Kidney (tissue), 13 donors: ENCODE measurements at regions not wholly inside any gene's neighbourhood (a gene's known extent, or its start where the extent isn't known, plus 50 kb on each side); places are given as distances from the start of the nearest gene placed in this dataset.

Experiments
- DNase-seq, 5 donors: peaks; one replicate each; pipeline ENCODE4 v3.0.0-alpha.2; 2013 to 2020
- FAIRE-seq: peaks from 2 replicates; lab custom pipeline; 2012; peaks lifted over from hg19 to GRCh38; lab: Jason Lieb, UNC
- H3K27ac ChIP-seq, 2 donors: one replicate each; pipeline ENCODE4 v1.7.0; 2013; ENCODE audit warnings: low read depth in 2 of 2, low read length in 2 of 2, inconsistent platforms in 1 of 2
- H3K27me3 ChIP-seq: one replicate; pipeline ENCODE4 v1.7.1; 2013; ENCODE audit warnings: low read length, inconsistent platforms; ENCODE audit not compliant: control insufficient read depth, insufficient read depth
- H3K36me3 ChIP-seq, 3 donors: one replicate each; pipeline versions ENCODE4 v1.7.0 to v1.7.1; 2013; ENCODE audit warnings: low read length in 3 of 3, control low read depth in 1 of 3, inconsistent platforms in 1 of 3; ENCODE audit not compliant: insufficient read depth in 3 of 3, control insufficient read depth in 2 of 3
- H3K4me1 ChIP-seq, 3 donors: one replicate each; pipeline versions ENCODE4 v1.7.0 to v1.7.1; 2013; ENCODE audit warnings: low read length in 3 of 3, inconsistent platforms in 1 of 3, low read depth in 1 of 3; ENCODE audit not compliant: control insufficient read depth in 2 of 3, insufficient read depth in 2 of 3
- H3K4me3 ChIP-seq, 3 donors: one replicate each; pipeline versions ENCODE4 v1.7.0 to v1.8.1; 2013; ENCODE audit warnings: low read length in 3 of 3, control low read depth in 1 of 3, inconsistent platforms in 1 of 3
- H3K9ac ChIP-seq, 3 donors: one replicate each; pipeline versions ENCODE4 v1.7.0 to v1.7.1; 2013; ENCODE audit warnings: low read length in 3 of 3, control low read depth in 1 of 3, inconsistent platforms in 1 of 3
- H3K9me3 ChIP-seq, 3 donors: one replicate each; pipeline versions ENCODE4 v1.7.0 to v1.7.1; 2013; ENCODE audit warnings: low read length in 3 of 3, control low read depth in 1 of 3, inconsistent platforms in 1 of 3; ENCODE audit not compliant: control insufficient read depth in 2 of 3, insufficient read depth in 1 of 3
- intact Hi-C: fragments of 100-400 bp; cut with DNase I; formaldehyde crosslinking; loops from one replicate; pipeline ENCODE4 v1.11.1; 2022
- TF ChIP-seq, protein P1 (sequence below): IDR thresholded peaks from 3 replicates; pipeline ENCODE4 v1.5.1; 2012; ENCODE audit warnings: mild to moderate bottlenecking, moderate library complexity, borderline replicate concordance; ENCODE audit not compliant: insufficient read depth; ENCODE audit errors: extremely low read depth
- donor health status: control.
- donor health status: control.
- donor health status: control.
- donor health status: control.
- donor health status: control.
- donor health status: DM: yes; HTN: yes; CAD: no.
- donor health status: Normal renal cell carcinoma (clear cell type).

DNA sequence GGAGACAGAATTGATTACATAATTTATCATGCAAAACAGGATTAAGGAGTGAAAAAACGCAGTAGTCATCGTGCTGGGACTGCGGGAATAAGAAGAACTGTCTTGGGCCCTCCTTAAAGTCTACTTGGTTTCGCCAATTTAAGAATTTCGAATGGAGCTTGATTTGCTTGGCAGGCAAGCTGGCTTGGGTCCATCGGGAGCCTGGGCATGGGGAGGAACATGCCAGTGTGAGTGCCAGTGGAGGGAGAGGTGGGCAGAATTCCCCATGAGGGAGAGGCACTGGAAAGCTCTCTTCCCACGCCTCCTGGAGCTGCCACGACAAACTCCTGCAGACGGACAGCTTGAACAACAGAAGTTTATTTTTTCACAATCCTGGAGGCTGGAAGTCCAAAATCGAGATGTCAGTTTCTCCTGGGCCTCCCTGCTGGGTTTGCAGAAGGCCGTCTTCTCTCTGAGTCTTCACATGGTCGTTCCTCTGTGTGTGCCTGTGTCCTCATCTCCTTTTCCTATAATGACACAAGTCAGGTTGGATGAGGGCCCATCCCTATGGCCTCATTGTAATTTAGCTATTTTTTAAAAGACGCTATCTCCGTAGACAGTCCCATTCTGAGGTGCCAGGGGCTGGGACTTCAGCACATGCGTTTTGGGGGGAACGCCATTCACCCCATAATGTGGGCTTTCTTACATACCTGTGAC lies 528.7 kb upstream of the DPP6 start:
- Histone ChIP-seq H3K27ac (no peak overlapping the region), H3K9ac (no peak overlapping the region), H3K9me3 (no peaks in the 10 kb centered on the region), H3K4me3 (no peak overlapping the region), H3K4me1 (no peaks in the 10 kb centered on the region), H3K27me3 (no peaks in the 10 kb centered on the region), H3K36me3 (no peaks in the 10 kb centered on the region)
- intact Hi-C loops: no loop called here
- no peak for DNase-seq
- no peak for FAIRE-seq
- TF ChIP-seq, protein P1, sequence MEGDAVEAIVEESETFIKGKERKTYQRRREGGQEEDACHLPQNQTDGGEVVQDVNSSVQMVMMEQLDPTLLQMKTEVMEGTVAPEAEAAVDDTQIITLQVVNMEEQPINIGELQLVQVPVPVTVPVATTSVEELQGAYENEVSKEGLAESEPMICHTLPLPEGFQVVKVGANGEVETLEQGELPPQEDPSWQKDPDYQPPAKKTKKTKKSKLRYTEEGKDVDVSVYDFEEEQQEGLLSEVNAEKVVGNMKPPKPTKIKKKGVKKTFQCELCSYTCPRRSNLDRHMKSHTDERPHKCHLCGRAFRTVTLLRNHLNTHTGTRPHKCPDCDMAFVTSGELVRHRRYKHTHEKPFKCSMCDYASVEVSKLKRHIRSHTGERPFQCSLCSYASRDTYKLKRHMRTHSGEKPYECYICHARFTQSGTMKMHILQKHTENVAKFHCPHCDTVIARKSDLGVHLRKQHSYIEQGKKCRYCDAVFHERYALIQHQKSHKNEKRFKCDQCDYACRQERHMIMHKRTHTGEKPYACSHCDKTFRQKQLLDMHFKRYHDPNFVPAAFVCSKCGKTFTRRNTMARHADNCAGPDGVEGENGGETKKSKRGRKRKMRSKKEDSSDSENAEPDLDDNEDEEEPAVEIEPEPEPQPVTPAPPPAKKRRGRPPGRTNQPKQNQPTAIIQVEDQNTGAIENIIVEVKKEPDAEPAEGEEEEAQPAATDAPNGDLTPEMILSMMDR: no peak

DNA sequence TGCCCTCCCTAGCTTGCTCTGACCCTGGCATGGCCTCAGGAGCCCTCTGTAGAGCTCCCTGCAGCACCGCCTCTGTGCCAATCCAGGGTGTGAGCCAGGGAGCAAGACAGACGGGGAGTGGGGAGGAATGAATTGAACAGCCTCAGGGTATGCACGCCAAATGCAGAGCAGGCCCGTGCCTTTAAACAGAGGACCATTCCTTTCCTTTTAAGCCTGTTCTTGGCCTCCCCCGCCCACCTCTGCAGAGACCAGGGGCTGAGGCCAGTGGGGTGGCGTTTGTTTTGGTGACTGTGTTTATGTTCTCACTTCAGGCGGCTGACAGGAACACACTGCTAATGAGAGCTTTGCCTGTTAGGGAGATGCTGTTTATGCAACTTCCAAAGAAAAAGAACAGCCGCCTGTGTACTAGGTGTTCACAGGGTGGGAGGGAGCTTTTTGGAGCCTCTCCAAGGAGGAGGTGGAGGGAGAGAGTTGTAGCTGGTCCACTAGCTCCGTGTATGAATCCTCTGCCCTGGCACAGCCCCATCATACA lies 528.1 kb upstream of the DPP6 start:
- H3K27ac ChIP-seq: no peak overlapping the region
- no peak overlapping the region for H3K4me3 ChIP-seq
- H3K9me3 ChIP-seq: no peaks in the 10 kb centered on the region
- H3K36me3 ChIP-seq: no peaks in the 10 kb centered on the region
- no peak for FAIRE-seq
- TF ChIP-seq, protein P1: no peak
- intact Hi-C loops: no loop called here
- no peaks in the 10 kb centered on the region for H3K27me3 ChIP-seq
- H3K4me1 ChIP-seq: no peaks in the 10 kb centered on the region
- peak in 4 of 5 donors; percentile 53 to 75 (median 60) for DNase-seq
- H3K9ac ChIP-seq: no peak overlapping the region

DNA sequence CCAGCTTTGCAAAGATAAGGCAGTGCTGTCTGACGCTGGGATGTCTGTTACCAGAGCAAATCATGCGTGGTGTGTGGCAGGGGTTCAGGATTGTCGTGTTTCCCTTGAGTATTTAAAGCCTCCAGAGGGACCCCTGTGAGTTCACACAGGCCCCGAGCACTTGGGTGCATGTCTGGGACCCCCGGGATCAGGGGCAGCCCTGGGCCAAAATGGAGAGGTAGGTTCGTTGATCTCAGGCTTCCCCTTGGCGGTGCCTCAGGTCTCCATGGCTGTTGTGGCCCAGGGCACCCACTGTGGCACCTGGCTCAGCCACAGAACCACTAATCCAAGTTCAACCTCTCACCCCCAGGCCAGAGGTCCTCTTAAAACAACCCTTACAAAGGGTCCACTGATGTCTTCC lies 523.1 kb upstream of the DPP6 start:
- no peak for FAIRE-seq
- TF ChIP-seq, protein P1: no peak
- no peak overlapping the region for H3K9ac ChIP-seq
- no peak overlapping the region for H3K27ac ChIP-seq
- no peaks in the 10 kb centered on the region for H3K36me3 ChIP-seq
- DNase-seq: no peak
- no peaks in the 10 kb centered on the region for H3K4me1 ChIP-seq
- H3K27me3 ChIP-seq: no peaks in the 10 kb centered on the region
- H3K9me3 ChIP-seq: peaks cover 0 to 2% (median 0%) of the 10 kb centered on the region in 3 donors
- intact Hi-C loops: no loop called here
- H3K4me3 ChIP-seq: no peak overlapping the region
